Muscle of back (tissue), 3 donors: ENCODE measurements at regions not wholly inside any gene's neighbourhood (a gene's known extent, or its start where the extent isn't known, plus 50 kb on each side); places are given as distances from the start of the nearest gene placed in this dataset.
A peak's percentile ranks its signal among the peaks of the same experiment; 100 is the strongest.

Source experiments
- DNase-seq, 3 donors: peaks; one replicate each; pipeline versions ENCODE4 v3.0.0 to v3.0.0-alpha.2; 2013

- DNase-seq, result peak in 2 of 3 donors; percentile 26 to 38
Measured at GRCh38 chr3:5304789-5305683, 117.5 kb downstream of the EDEM1 start.

GRCh38 chr3:5305684-5305989 lies 118.1 kb downstream of the EDEM1 start:
- no peak for DNase-seq

- DNase-seq, result no peak
Measured at GRCh38 chr3:5309171-5309570, 121.7 kb downstream of the EDEM1 start.

GRCh38 chr3:5309602-5310001 lies 122.1 kb downstream of the EDEM1 start:
- no peak for DNase-seq

GRCh38 chr3:5310509-5310908 lies 123.0 kb downstream of the EDEM1 start:
- no peak for DNase-seq

- no peak for DNase-seq
Measured at GRCh38 chr3:5312290-5312689, 124.8 kb downstream of the EDEM1 start.

GRCh38 chr3:5314897-5315296 lies 127.4 kb downstream of the EDEM1 start:
- no peak for DNase-seq

GRCh38 chr3:5317557-5317956 lies 130.1 kb downstream of the EDEM1 start:
- DNase-seq, result peak in 1 of 3 donors; percentile 11

- DNase-seq, result no peak
Measured at GRCh38 chr3:5319454-5319853, 131.9 kb downstream of the EDEM1 start.

GRCh38 chr3:5321666-5322340 lies 134.3 kb downstream of the EDEM1 start:
- no peak for DNase-seq

GRCh38 chr3:5324780-5325179 lies 137.3 kb downstream of the EDEM1 start:
- no peak for DNase-seq

- DNase-seq, result peak in 1 of 3 donors; percentile 20
Measured at GRCh38 chr3:5330152-5330810, 142.8 kb downstream of the EDEM1 start.

GRCh38 chr3:5331567-5332269 lies 144.2 kb downstream of the EDEM1 start:
- no peak for DNase-seq

GRCh38 chr3:5332270-5332956 lies 144.9 kb downstream of the EDEM1 start:
- DNase-seq, result no peak

GRCh38 chr3:5339967-5340535 lies 152.5 kb downstream of the EDEM1 start:
- no peak for DNase-seq

- no peak for DNase-seq
Measured at GRCh38 chr3:5341610-5342009, 154.1 kb downstream of the EDEM1 start.

GRCh38 chr3:5343459-5343858 lies 156.0 kb downstream of the EDEM1 start:
- no peak for DNase-seq

GRCh38 chr3:5344707-5345106 lies 157.2 kb downstream of the EDEM1 start:
- DNase-seq, result no peak

GRCh38 chr3:5347486-5347885 lies 160.0 kb downstream of the EDEM1 start:
- DNase-seq, result no peak

- DNase-seq, result no peak
Measured at GRCh38 chr3:5348229-5348902, 160.9 kb downstream of the EDEM1 start.

GRCh38 chr3:5349343-5349742 lies 161.8 kb downstream of the EDEM1 start:
- DNase-seq, result no peak
